ENCODE measurements at regions not wholly inside any gene's neighbourhood (a gene's known extent, or its start where the extent isn't known, plus 50 kb on each side); places are given as distances from the start of the nearest gene placed in this dataset.

DNA sequence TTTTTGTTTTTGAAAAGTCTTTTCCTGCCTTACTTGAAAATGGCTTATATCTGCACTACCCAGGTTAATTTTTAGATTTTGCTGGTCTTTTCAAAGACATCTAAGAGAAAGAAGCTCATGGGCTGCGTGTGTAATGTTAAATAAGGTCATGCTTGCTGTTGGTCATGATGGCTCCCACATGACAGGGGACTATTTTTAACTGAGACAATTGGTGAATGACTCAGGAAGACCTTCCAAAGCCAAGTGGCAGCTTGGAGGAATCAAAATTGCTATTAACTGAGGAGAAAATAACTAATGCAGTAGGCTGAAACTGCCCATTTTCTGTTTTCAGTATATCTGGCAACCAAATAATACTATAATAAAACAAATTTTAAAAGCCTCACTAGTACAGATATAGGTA, 117.1 kb upstream of the SPAG17 start:
- TF ChIP-seq POLR2A (IDR thresholded peaks at IDR 0.05; ENCODE audit: low read depth, low read length), result no peak
- no peak for TF ChIP-seq POLR2AphosphoS5 (IDR thresholded peaks at IDR 0.05; ENCODE audit: low read depth, low read length)
- no peak for TF ChIP-seq TAF1 (IDR thresholded peaks at IDR 0.05; ENCODE audit: low read depth, low read length)
- TF ChIP-seq SPI1 (IDR thresholded peaks at IDR 0.05; ENCODE audit: low read depth, low read length), result no peak
- no peak for TF ChIP-seq PAX5 (IDR thresholded peaks at IDR 0.05; ENCODE audit: insufficient read depth, low read length, severe bottlenecking)
- no peak for TF ChIP-seq POU2F2 (IDR thresholded peaks at IDR 0.05; ENCODE audit: low read depth, low read length)

Measured in GM12891 (cell line).